GM06990 (cell line): ENCODE measurements at regions not wholly inside any gene's neighbourhood (a gene's known extent, or its start where the extent isn't known, plus 50 kb on each side); places are given as distances from the start of the nearest gene placed in this dataset.

ENCODE experiments used
- DNase-seq: peaks from one replicate; pipeline ENCODE4 v3.0.0-alpha.2; 2011; ENCODE audit not compliant: insufficient read length; ENCODE audit errors: extremely low read depth
- H3K27me3 ChIP-seq: replicated peaks from 2 replicates; pipeline ENCODE4 v1.6.0; 2011; ENCODE audit warnings: low read length; ENCODE audit not compliant: control insufficient read depth, insufficient read depth
- H3K36me3 ChIP-seq: 2 replicates; pipeline ENCODE4 v1.5.1; 2011; ENCODE audit warnings: low read length; ENCODE audit not compliant: control insufficient read depth, insufficient read depth
- H3K4me3 ChIP-seq: replicated peaks from 2 replicates; pipeline ENCODE4 v1.5.1; 2011; ENCODE audit warnings: low read depth, mild to moderate bottlenecking, control low read depth, low read length
- TF ChIP-seq, protein P1 (sequence below): IDR thresholded peaks from 2 replicates; pipeline ENCODE4 v1.5.1; 2011; ENCODE audit warnings: low read length, control low read depth, mild to moderate bottlenecking, inconsistent platforms; ENCODE audit not compliant: insufficient read depth, poor library complexity, severe bottlenecking

DNA sequence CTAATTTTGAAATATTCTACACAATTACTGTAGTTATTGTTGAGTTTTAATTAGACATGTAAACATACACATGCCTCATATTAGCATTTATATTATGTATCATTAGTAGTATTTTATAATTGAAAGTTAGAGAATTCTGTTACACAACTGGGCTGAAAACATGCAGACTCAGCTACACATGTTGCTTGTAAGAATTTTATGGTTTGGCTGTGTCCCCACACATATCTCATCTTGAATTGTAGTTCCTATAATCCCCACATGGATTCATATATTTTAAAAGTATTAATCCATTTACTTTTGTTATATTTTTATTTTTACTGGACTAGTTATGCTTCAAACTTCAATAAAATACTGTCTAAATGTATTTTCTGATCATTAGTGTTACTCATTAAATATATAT, 2075.3 kb upstream of the C9orf72 start:
- DNase-seq: no peak
- TF ChIP-seq, protein P1, sequence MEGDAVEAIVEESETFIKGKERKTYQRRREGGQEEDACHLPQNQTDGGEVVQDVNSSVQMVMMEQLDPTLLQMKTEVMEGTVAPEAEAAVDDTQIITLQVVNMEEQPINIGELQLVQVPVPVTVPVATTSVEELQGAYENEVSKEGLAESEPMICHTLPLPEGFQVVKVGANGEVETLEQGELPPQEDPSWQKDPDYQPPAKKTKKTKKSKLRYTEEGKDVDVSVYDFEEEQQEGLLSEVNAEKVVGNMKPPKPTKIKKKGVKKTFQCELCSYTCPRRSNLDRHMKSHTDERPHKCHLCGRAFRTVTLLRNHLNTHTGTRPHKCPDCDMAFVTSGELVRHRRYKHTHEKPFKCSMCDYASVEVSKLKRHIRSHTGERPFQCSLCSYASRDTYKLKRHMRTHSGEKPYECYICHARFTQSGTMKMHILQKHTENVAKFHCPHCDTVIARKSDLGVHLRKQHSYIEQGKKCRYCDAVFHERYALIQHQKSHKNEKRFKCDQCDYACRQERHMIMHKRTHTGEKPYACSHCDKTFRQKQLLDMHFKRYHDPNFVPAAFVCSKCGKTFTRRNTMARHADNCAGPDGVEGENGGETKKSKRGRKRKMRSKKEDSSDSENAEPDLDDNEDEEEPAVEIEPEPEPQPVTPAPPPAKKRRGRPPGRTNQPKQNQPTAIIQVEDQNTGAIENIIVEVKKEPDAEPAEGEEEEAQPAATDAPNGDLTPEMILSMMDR: no peak
- H3K36me3 ChIP-seq: no peaks in the 10 kb centered on the region
- no peaks in the 10 kb centered on the region for H3K27me3 ChIP-seq
- H3K4me3 ChIP-seq: no peak overlapping the region

DNA sequence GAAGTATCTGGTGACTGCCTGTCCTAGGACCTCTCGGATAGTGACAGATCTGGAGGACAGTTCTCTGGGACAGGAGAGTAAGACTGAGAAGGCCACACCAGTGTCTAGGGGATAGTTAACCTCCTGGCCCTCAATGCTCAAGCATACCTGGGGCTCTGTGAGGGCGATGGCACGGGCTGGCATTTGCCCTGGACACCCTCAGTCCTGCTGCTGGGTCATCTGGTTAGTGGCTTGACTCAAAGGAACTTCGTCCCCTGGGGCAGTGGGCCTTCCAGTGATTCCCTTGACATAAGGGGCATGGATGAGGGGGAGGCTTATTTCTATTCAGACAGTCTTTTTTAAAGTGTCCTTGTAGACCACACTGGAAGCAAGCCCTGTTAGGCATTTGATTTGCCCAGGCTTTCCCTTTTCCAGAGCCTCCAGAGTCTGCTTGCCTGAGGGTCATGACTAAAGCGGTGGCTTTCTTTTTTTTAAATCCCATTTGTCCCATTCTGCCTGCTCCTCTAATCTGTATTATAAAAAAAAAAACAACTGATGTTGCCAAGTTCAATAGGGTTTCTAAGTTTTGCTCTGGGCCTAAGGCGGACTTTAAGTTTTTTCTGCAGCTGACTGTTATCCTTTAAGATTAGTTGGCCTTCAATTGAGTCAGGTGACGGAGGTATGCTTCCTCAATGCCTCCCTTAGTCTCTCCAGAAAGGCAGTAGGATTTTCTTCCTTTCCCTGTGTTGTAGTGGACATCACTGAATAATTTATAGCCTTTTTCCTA, 2083.5 kb upstream of the C9orf72 start:
- H3K27me3 ChIP-seq: no peaks in the 10 kb centered on the region
- DNase-seq: no peak
- TF ChIP-seq, protein P1: no peak
- no peak overlapping the region for H3K4me3 ChIP-seq
- H3K36me3 ChIP-seq: no peaks in the 10 kb centered on the region

DNA sequence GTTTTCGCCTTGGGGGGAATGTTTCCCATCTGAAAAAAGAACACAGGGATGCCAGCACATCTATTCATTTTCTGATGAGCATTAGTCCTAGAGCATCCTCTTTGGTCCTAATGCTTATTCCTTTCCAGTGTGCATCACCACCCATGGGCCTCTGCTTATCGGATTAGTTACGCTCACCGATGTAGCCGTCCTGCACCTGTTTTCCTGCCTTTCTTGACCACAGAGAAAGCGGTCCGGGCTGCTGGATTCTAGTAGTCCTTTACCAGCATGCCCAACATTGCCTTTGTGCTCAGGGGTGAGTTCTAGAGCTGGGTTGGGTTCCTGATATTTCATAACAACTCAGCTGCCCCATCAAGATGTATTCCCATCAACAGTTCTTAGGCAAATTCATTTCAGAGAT, 2084.5 kb upstream of the C9orf72 start:
- H3K4me3 ChIP-seq: no peak overlapping the region
- TF ChIP-seq, protein P1: no peak
- no peak for DNase-seq

DNA sequence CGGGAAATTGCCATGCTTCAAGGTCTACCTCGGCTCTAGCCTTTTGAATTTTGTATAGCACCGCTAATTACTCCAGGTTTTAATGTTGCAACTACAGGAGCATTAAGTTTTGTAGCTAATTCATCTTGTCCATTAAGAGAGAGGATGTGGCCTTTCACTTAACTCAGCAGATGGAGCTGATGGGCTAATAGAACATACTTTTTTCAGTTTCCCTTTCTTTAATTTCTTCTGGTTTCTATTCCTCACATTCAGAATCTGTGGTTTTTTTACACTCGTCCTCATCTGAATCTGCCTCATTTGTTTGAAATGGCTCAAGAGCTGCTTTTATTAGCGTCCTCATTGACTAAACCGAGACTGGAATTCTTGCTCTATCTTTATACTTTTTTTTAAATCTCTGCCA, 2085.7 kb upstream of the C9orf72 start:
- DNase-seq: no peak
- H3K4me3 ChIP-seq: no peak overlapping the region
- TF ChIP-seq, protein P1: no peak
- no peaks in the 10 kb centered on the region for H3K27me3 ChIP-seq
- no peaks in the 10 kb centered on the region for H3K36me3 ChIP-seq

More for the DNA sequence above, 2084.5 kb upstream of the C9orf72 start:
- no peaks in the 10 kb centered on the region for H3K27me3 ChIP-seq
- no peaks in the 10 kb centered on the region for H3K36me3 ChIP-seq

DNA sequence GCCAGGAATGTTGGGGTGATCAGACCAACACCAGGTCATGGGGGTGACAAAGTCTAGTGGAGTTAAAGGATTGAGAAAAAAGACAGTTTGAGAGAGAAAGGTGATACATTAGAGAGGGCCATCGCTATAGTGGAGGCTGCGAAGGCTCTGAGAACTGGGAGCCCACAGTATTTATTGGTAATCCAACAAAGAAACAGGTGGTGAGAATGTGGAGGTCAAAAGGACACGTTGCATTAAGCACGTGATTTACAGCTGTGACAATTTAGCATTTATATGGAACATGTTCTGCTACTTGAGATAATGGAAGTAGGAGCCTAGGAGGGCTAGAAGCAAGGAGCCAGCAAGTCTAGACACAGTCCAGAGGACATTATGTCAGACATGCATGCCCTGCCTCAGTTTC, 2086.5 kb upstream of the C9orf72 start:
- H3K36me3 ChIP-seq: no peaks in the 10 kb centered on the region
- no peak for DNase-seq
- TF ChIP-seq, protein P1: no peak
- no peaks in the 10 kb centered on the region for H3K27me3 ChIP-seq
- H3K4me3 ChIP-seq: no peak overlapping the region
